Cardiac fibroblast (primary cell): ENCODE measurements at regions not wholly inside any gene's neighbourhood (a gene's known extent, or its start where the extent isn't known, plus 50 kb on each side); places are given as distances from the start of the nearest gene placed in this dataset.

Source experiments
- DNase-seq, 2 donors: peaks; one replicate each; pipeline versions ENCODE4 v3.0.0 to v3.0.0-alpha.2; 2010; ENCODE audit warnings: low read depth in 2 of 2
- H3K4me3 ChIP-seq, 2 donors: replicated peaks in 1 of 2; 1 replicate in 1 of 2; 2 replicates in 1 of 2; pipeline ENCODE4 v1.5.1; 2011; ENCODE audit warnings: low read depth in 2 of 2, low read length in 2 of 2, mild to moderate bottlenecking in 2 of 2, moderate library complexity in 1 of 2
- CTCF ChIP-seq: IDR thresholded peaks from one replicate; pipeline ENCODE4 v1.5.1; 2011; ENCODE audit warnings: low read depth, mild to moderate bottlenecking, low read length, inconsistent platforms

- no peak overlapping the region for H3K4me3 ChIP-seq
- TF ChIP-seq CTCF = no peak
- no peak for DNase-seq
These were observed 331.9 kb downstream of the MYCN start for GRCh38 chr2:16272038-16272788.

GRCh38 chr2:16271231-16271896 is 331.0 kb downstream of the MYCN start:
- H3K4me3 ChIP-seq = no peak overlapping the region
- no peak for DNase-seq
- no peak for TF ChIP-seq CTCF

GRCh38 chr2:16270441-16270840 is 330.1 kb downstream of the MYCN start:
- no peak overlapping the region for H3K4me3 ChIP-seq
- no peak for TF ChIP-seq CTCF
- DNase-seq = no peak

- H3K4me3 ChIP-seq = no peak overlapping the region
- no peak for TF ChIP-seq CTCF
- DNase-seq = no peak
These were observed 328.1 kb downstream of the MYCN start for GRCh38 chr2:16268301-16269000.

- TF ChIP-seq CTCF = no peak
- DNase-seq = no peak
These were observed 326.2 kb downstream of the MYCN start for GRCh38 chr2:16266571-16266970.

GRCh38 chr2:16264931-16265540 is 324.7 kb downstream of the MYCN start:
- no peak for TF ChIP-seq CTCF
- H3K4me3 ChIP-seq = no peak overlapping the region
- DNase-seq = no peak

More at GRCh38 chr2:16266571-16266970, 326.2 kb downstream of the MYCN start:
- H3K4me3 ChIP-seq = no peak overlapping the region
